BE2C (cell line): ENCODE measurements at regions not wholly inside any gene's neighbourhood (a gene's known extent, or its start where the extent isn't known, plus 50 kb on each side); places are given as distances from the start of the nearest gene placed in this dataset.
A peak's percentile ranks its signal among the peaks of the same experiment; 100 is the strongest.

ENCODE experiments used
- DNase-seq: peaks from one replicate; pipeline ENCODE4 v3.0.0-alpha.2; 2020
- H3K27me3 ChIP-seq: fragments of 250-450 bp; sonication (Bioruptor Pico); 2 replicates; pipeline ENCODE4 v1.5.1; 2020; ENCODE audit warnings: mild to moderate bottlenecking
- H3K36me3 ChIP-seq: fragments of 250-450 bp; sonication (Bioruptor Pico); 2 replicates; pipeline ENCODE4 v1.5.1; 2020; ENCODE audit warnings: mild to moderate bottlenecking
- H3K4me1 ChIP-seq: fragments of 250-450 bp; sonication (Bioruptor Pico); 2 replicates; pipeline ENCODE4 v1.5.1; 2020
- H3K4me3 ChIP-seq: 2 replicates; pipeline ENCODE4 v1.5.1; 2011; ENCODE audit warnings: low read depth, low read length
- H3K9me3 ChIP-seq: fragments of 250-450 bp; sonication (Bioruptor Pico); 2 replicates; pipeline ENCODE4 v1.5.1; 2020
- CTCF ChIP-seq: IDR thresholded peaks from 2 replicates; pipeline ENCODE4 v1.5.1; 2012; ENCODE audit warnings: mild to moderate bottlenecking, low read depth, low read length

- Histone ChIP-seq H3K9me3 (no peaks in the 10 kb centered on the region), H3K36me3 (no peaks in the 10 kb centered on the region), H3K4me3 (no peak overlapping the region), H3K27me3 (no peaks in the 10 kb centered on the region), H3K4me1 (peaks cover 6% of the 10 kb centered on the region; the same call in 1 of the 2 replicates)
- no peak for TF ChIP-seq CTCF
- DNase-seq, result no peak
These were observed 129.0 kb downstream of the ICOS start for GRCh38 chr2:204065566-204065965.

- Histone ChIP-seq H3K9me3 (no peaks in the 10 kb centered on the region), H3K4me1 (peaks cover 3% of the 10 kb centered on the region; the same call in 1 of the 2 replicates), H3K27me3 (no peaks in the 10 kb centered on the region), H3K4me3 (no peak overlapping the region), H3K36me3 (no peaks in the 10 kb centered on the region)
- no peak for DNase-seq
- no peak for TF ChIP-seq CTCF
These were observed 129.5 kb downstream of the ICOS start for GRCh38 chr2:204066051-204066450.

DNA sequence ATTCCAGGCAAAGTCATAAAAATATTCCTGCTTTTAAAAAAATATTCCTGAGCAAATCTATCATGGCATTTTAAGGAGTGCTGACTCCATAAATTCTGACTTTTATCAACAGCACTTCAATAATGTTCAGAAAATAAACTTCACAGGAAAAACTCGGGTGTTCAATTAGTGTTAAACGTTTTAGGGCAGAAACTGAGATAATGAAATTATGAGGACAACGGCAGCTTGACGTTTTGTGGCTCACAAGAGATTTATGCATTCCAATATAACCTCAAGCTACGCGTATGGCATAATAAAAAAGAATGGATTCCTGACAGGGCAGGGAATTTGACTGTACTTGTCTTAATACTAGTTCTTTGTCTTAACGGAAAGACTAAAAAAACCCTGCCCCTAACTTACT, 133.2 kb downstream of the ICOS start:
- no peaks in the 10 kb centered on the region for H3K27me3 ChIP-seq
- H3K4me3 ChIP-seq, result no peak overlapping the region
- no peaks in the 10 kb centered on the region for H3K36me3 ChIP-seq
- H3K4me1 ChIP-seq, result no peaks in the 10 kb centered on the region
- TF ChIP-seq CTCF, result no peak
- DNase-seq, result no peak
- no peaks in the 10 kb centered on the region for H3K9me3 ChIP-seq

GRCh38 chr2:204072443-204073324, 136.1 kb downstream of the ICOS start:
- Histone ChIP-seq H3K9me3 (no peaks in the 10 kb centered on the region), H3K4me3 (no peak overlapping the region), H3K36me3 (no peaks in the 10 kb centered on the region), H3K27me3 (no peaks in the 10 kb centered on the region), H3K4me1 (no peaks in the 10 kb centered on the region)
- DNase-seq, result peak; percentile 54
- TF ChIP-seq CTCF, result peak; percentile 75

DNA sequence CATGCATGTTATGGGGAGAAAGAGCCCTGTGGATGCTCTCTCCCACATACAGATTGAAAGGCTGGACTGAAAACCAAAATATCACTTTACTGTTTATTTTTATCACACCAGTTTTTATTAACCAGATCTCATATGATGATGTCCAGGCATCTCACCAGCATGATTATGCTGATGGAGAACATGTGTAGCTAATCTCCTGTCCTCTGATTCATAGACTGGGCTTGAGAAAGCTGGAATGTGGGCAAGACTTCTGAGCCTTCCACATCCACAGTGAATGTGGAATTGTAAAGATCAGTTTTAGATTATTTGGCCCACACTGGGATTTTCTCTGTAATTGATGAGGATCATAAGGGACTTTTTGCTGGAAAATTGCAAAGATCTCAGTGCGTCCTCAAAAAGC, 137.9 kb downstream of the ICOS start:
- no peak for DNase-seq
- Histone ChIP-seq H3K9me3 (no peaks in the 10 kb centered on the region), H3K36me3 (no peaks in the 10 kb centered on the region), H3K4me3 (no peak overlapping the region), H3K27me3 (no peaks in the 10 kb centered on the region), H3K4me1 (no peaks in the 10 kb centered on the region)
- TF ChIP-seq CTCF, result no peak

DNA sequence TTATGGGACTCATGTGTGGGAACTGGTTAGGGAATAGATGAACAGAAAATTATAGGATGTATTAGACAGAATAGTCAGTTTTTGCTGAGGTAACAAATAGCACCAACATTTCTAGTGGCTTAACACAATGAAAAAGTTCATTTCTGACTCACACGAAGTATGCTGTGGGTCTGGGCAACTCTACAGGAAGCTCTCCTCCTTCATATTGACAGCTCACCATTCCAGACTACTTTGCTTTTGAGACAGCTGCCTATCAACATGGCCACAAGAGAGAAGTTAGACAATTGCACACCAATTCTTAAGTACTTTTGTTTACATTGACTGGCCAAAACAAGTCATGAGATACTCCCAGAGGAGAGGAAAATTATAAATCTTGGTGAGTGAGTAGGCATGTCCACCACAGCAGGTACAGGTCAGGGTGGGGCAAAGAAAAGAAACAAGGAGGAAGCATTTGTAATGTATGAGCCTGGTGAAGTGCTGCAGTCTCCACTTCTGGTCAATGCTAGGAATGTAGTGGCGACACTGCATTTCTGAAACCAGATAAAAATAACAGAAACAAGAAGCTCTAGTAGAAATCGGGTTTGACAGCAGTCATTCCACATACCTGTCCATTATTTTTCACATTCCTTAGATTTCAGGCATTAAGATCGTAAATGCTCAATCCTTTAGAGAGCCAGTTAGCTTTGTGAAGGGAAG, 141.6 kb downstream of the ICOS start:
- DNase-seq, result no peak
- Histone ChIP-seq H3K27me3 (no peaks in the 10 kb centered on the region), H3K4me1 (no peaks in the 10 kb centered on the region), H3K9me3 (no peaks in the 10 kb centered on the region), H3K36me3 (no peaks in the 10 kb centered on the region), H3K4me3 (no peak overlapping the region)
- no peak for TF ChIP-seq CTCF
